NCI-H1092 treated with DMSO at 0.1 percent for 48 hours (cell line): ENCODE measurements at regions not wholly inside any gene's neighbourhood (a gene's known extent, or its start where the extent isn't known, plus 50 kb on each side); places are given as distances from the start of the nearest gene placed in this dataset.

ENCODE experiments used
- DNase-seq: peaks from one replicate; lab custom pipeline; 2025; lab: John Stamatoyannopoulos, UW

- DNase-seq = no peak
Measured at GRCh38 chr11:104254347-104254746, 90.4 kb upstream of the PDGFD start.

- DNase-seq = no peak
Measured at GRCh38 chr11:104246590-104246989, 82.6 kb upstream of the PDGFD start.

GRCh38 chr11:104238916-104239315 is 75.0 kb upstream of the PDGFD start:
- DNase-seq = no peak

- no peak for DNase-seq
Measured at GRCh38 chr11:104225047-104225446, 61.1 kb upstream of the PDGFD start.

GRCh38 chr11:104222464-104222863 is 58.5 kb upstream of the PDGFD start:
- no peak for DNase-seq

- no peak for DNase-seq
Measured at GRCh38 chr11:104221455-104221854, 57.5 kb upstream of the PDGFD start.

GRCh38 chr11:104219096-104219495 is 55.1 kb upstream of the PDGFD start:
- DNase-seq = no peak

- DNase-seq = no peak
Measured at GRCh38 chr11:104214517-104214916, 50.6 kb upstream of the PDGFD start.
